Activated CD8-positive, alpha-beta memory T cell treated with anti-CD3 and anti-CD28 coated beads for 4 hours (primary cell): ENCODE measurements at regions not wholly inside any gene's neighbourhood (a gene's known extent, or its start where the extent isn't known, plus 50 kb on each side); places are given as distances from the start of the nearest gene placed in this dataset.

Source experiments
- DNase-seq, 2 donors: peaks; one replicate each; pipeline ENCODE4 v3.0.0-alpha.2; 2020; ENCODE audit warnings: low read depth in 2 of 2

DNA sequence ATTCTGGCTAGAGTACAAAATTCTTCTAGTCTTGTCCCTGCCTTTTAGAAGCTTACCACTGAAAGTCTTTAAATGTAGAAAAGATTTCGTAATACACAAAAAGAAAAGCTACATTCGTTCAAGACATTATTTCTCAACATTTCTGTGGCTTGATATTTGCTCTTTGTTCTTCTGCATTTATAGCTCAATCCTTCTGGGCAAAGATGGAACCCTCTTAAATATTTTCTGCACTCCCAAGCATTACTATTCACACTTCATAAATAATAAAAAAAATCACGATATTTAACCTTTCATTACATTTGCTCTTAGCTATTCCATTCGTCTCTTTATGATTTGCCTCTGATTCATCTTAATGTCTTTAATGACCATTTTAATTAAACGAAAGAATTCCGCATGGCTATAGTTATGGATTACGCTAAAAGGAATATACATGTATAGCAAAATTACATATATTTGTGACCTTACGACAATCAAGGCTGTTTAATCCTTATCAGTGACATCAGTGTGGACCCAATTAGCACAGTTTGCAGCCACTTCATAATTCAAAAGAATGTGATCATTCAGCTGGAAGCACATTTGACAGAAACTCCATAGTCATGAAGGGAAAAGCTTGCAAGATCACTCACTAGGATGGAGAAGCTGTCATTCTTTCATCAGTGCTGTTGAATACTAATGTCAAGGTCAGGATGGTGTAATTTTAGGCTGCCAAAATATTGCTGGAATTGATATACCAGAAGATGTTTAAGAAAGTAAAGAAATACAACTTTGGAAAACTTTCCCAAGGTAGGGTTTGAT is 1075.0 kb upstream of the TENM3 start:
- no peak for DNase-seq

DNA sequence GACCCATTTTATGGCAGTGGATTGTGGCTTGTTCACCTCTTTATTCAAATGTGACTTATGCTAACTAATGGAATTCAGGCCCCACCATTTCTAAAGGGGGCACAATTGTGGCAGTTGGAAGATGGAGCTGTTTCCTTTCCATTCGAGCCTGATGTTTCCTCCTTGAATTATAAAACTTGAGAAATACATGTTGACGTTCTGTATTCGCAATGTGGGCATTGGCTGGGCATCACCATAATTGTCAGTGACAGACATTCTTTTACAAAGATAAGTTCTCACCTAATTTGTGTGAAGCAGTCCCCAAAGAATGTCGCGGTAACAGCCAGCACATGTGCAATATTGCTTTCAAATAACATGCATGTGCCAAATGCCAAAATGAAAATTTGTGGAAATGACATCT is 1070.2 kb upstream of the TENM3 start:
- no peak for DNase-seq

DNA sequence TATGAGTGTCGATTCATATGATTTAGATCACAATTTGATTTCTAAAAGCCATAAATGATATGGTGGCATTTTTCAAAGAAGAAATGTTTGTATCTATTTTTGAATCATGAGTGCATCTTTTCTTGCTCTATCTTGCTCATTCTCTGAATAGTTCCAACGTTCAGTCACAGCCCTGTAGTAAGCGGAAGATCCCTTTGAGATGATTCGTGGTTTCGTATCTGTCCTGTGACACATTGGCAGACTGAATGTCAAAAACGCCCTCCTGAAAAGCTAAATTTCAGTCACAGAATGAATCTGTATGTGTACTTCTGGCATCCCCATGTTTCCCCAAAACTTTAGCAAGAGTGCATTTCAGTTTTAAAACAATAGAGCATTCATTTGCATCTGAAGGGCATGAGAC is 1066.9 kb upstream of the TENM3 start:
- DNase-seq = no peak

DNA sequence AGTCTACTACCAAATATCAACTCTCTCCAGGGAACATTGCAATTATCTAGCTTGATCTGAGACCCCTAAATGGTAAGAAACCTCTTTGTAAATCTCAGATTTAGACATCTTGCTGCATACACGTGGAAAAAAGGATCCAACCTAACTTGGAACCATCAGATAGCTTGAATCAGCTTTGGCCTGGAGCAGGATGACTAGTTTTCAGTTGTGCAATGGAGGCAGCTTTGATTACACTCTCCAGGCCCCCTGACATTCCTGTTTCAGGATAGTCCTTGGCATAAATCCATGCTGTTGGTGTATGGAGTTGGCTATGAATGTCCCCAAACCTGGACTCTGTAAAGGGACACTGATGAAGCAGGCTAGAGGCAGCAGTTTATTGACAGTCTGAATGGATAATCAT is 1061.9 kb upstream of the TENM3 start:
- no peak for DNase-seq

DNA sequence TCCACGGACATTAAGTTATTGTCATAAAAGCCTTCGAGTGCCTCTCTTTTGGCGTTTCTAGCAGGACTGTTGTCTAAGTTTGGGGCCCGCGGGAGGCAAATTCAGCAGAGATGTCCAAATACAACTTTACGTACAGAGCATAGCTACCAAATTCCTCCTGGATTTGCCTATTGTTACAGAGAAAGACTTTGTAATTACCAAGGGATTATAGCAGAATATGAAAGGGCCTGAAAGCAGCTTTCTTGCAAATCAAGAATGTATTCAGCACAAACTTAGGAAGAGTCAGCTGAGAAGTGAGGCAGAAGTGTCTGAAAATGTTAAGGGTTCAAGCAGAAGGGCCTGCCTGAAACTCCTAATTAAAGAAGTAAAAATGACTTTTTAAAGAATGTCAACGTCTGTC is 1053.5 kb upstream of the TENM3 start:
- DNase-seq = no peak

DNA sequence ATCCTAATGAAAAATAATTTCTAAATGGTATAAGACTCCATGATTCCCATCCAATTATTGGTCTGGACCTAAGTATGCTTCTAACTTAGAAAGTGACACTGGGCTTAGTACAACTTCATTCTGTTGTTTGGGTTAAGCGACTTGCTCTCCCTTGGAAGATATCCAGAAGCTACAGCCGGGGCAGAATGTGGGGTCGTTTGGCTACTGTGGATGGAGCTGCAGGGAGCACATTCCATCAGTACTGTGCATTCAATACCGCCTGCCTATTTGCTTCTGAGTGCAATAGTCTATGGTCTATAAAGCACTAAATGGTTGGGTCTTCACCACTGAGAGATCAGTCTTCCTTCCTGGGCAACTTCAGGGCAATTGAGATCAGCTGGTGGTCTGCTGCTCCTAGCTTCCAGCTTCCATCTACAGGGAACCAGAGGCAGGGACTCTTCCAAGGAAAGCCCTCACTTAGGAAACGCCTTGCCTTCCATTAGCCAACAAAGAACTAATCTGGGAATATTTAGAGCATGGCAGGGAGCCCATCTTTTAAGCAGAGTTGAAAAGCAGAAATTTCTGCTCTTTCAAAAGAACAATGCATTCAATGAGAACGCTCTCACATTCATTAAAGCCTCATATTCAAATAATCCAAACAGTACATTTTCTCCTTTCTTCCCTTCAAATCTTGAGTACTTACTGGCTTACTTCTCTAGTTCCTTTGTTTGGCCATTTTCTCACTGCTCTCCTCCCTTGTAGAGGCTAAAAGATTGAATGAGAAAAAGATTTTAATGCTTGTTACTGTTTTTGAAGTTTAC is 1049.9 kb upstream of the TENM3 start:
- no peak for DNase-seq

DNA sequence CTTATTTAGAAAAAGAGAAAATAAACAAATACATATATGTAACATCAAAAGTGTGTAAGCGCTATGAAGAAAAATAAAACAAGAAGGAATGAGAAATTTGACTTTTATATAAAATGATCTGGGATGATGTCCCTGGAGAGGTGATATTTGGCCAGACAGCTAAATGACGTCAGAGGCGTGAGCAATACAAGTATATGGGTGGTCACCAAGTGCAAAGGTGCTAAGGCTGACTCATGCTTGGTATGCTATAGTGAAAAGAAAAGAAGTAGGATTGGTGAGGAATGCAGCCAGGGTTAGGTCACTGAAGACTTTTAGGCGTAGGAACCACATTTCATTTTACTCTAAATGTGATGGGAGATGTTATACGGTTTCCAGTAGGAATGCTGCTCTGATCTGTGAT is 1049.1 kb upstream of the TENM3 start:
- no peak for DNase-seq

DNA sequence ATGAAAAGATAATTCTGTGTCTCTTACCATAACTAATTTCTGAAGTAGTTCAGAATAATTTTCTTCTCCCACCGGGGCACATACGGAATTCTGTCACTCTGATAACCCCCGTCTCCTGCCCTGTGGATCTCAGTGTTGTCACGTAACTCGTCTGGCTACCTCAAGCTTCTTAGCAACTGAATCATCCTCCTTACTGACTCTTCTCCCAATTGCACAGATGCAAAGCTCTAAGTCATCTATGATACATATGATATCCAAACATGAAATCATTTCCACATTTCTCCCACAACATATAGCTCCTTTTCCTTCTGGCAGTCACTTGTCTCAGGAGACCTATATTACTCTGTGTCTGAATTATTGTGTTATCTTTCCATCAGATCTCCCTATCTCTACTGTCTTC is 1043.1 kb upstream of the TENM3 start:
- no peak for DNase-seq

DNA sequence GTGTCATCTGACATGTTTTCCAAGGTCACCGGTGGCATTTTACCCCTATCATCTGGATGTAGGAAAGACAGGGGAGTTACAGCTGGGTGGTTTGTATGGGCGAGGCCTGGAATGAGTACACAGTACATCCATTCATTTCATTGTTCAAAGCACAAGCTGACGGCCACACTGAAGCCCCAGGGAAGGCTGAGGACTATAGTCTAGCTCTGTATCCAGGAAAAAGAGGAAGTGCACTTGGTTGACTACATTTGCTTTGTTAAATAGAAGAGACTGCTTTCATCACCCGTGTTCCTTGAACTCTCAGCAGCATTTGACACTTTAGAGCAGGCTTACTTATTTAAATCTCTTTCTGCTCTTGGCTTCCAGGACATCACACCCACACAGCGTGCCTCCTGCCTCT is 1041.0 kb upstream of the TENM3 start:
- DNase-seq = no peak

DNA sequence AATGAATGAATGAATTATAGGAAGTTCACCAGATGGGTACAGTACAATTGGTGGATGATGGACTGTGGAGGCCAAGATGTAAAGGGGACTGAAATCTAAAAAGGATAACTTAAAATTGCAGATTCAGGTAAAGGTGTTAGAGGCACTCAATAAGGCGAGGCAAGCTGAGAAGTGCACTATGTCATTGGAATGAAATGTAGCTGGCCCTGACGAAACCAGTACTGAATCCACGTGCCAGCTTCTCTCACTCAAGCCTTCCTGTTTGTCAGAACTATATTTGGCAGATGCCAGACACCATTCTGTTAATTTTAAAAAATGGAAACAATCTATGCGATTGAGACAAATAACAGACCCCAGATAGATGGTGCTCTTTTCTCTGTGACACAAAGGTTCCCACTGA is 1039.1 kb upstream of the TENM3 start:
- DNase-seq = no peak

DNA sequence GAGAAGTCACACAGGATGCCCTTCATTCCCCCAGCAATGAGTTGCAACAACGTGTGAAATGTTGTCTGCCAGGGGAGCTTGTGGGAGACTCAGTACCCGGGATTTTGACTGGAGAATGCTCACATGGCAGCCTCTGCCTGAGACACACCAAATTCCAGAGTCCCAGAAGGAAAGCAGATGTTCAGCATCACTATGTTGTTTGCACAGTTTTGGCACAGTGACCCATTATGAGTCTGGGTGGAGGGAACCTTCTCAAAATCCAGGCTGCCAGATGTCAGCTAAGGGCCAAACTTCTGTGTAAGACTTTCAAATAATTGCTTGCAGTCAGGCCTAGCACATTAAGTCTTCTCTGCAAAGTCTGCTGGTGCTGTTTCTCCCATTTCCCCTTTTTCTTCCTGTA is 1029.7 kb upstream of the TENM3 start:
- no peak for DNase-seq

DNA sequence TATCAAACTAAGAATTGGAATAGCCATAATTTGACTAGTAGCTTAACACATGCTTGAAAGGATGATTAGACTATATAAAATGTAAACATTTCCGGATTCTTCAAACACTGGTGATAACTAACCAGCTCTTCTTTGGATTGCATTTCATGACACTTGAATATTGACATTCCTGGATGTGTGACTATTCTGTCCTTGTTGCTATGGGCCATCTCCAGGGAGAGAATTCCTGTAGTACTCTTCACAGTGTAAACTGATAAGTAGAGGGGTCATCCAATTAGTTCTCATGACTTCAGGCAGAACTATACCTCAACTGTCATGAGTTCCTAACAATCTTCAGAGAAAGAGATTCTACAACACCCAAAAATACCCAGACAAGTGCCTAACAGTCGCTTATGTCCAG is 1026.7 kb upstream of the TENM3 start:
- no peak for DNase-seq

DNA sequence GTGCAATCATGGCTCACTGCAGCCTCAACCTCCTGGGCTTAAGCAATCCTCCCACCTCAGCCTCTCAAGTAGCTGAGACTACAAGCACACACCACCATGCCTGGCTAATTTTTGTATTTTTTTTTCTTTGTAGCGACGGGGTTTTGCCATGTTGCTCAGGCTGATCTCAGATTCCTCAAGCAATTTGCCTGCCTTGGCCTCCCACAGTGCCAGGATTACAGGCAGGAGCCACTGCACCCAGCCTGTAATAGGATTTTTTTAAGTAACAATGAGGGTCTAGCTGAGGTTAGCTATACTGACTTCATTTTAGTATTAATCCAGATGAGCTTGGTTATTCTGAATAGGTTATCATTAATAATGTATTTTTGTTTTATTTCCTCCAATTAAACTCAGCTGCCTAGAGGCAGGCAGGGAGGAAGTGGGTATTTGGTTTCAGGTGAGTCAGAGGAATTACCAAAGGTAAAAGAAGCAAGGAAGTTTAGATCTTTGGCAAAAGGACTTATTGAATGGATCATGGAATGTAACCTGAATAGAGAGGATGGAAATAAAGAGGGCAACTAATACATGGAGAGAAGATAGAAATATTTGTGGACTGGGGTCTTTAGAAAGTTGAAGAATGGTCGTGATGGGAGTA is 1023.3 kb upstream of the TENM3 start:
- no peak for DNase-seq

DNA sequence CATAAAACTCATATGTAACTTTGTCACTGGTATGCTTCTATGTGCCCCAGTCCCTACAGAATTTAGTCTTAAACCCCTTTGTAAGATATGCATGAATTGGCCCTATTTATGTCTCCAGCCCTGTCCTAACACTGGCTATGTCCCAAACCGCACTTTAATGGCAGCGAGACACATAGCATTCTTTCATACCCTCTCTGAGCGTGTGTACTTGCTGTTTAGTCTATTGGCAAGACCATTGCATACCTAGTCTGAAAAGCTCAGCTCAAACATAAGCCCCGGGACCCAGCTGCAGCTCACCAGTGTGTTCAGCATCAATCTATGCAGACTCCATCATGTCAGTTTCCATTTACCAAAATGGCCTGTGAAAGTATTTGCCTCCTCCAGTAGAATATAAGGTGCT is 1018.4 kb upstream of the TENM3 start:
- DNase-seq = no peak

DNA sequence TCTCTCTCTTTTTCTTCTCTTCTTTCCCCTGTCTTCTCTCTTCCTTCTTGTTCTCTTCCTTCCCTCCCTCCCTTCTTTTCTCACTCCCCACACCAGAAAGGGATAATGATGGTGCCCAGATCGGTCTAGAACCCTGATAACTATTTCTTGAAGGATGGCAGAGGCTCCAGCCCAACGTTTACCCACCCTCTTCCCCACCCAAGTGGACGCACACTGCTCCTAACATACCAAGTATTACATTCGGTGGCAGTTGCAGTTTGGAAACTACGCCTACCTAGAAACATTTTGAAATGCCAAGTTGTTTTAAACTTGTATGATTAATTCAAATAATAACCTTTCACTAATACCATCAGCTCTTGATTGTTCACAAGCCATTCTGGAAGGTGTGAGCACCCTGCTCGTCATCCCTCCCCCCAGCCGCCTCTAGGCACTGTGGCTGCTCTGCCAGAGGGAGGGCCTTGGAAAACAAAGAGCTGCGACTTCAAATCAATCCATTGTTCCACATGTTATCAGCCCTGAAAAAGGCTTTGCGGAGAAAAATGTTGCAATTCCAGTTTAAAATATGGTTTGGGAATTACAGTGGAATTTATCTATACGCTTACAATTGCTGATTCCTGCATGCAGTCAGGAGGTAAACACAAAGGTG is 1017.5 kb upstream of the TENM3 start:
- no peak for DNase-seq

DNA sequence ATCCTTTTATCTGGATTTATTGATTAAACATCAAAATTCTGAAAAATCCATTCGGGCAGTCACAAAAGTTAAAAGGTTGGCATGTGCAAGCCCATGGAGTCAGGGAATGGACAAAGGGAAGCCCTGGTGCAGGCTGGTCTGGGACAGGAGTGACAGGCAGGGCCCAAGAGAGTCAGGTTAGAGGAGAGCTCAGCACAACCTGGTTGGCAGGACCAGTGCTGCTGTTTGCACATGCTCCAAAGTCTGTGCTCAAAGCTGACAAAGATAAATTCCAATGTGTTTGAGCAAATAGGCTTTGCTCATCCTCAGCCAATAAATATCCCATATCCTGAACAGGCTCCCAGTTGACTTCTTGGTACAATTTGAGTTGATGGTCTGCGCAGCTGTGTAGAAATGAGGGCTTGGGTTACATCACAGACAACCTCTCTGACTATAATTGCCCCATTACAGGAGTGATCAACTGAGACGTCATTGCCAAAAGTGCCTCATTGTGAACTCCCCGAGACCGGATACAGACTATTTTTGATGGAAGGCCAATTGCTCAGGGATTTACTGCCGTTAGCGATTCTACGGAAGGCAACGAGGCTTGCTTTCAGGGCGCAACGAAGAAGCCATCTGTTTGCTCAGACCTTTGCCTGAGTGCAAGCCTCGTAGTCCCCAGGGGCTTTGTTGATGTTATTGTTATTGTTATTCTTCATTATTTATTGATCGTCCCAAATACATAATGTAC is 1008.1 kb upstream of the TENM3 start:
- DNase-seq = no peak

DNA sequence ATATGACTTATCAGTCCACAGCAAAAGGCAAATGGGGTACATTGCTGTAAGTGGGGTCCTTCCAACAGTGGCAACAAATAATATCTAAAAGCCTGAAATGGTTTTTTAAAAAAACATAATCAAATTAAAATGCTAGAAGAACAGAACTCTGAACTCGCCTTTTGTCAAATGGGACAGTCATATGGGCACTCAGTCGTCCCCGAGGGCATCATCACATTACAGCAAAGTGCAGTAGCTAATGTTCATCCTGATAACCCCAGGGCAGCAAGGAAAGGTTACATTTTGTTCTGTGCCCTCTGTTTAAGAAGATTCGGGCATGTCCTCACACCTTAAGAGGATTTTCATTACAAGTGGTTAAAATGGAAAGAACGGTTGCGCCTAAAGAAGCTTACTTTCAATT is 997.9 kb upstream of the TENM3 start:
- DNase-seq = no peak

DNA sequence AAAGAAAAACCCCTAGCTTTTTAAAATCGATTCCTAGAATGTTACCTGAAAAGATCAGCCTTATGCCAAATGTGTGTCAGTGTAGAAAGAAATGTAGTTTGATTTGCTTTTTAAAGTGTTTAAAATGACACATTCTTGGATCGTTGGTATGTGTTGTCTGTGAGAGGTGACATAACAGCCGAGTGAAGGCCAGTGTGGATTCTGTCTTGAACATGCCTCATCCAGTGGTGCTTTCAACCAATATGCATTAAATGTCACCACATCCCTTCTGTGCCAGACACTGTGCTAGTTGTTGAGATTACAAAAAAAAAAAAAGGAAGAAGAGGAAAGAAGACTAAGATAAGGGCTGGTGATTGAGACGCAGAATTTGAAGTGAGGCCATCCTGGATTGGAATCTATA is 994.2 kb upstream of the TENM3 start:
- no peak for DNase-seq

DNA sequence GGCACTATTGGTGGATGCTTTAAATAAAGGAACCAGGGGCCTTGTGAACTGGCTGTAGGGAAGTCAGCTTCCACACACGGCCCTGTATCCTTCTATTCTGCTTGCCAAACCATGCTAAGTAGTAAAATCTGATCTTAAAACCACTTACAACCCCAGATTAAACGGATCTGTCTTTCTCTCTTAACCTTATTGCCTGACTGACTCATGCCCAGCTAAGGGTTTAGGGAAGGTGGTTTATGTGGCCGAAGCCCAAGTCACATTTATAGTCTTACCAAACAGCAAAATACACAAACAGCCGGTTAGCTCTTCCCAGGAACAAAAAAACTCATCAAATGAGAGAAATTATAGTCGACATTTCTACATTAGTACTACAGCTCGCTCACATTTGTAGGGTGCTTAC is 988.4 kb upstream of the TENM3 start:
- no peak for DNase-seq

DNA sequence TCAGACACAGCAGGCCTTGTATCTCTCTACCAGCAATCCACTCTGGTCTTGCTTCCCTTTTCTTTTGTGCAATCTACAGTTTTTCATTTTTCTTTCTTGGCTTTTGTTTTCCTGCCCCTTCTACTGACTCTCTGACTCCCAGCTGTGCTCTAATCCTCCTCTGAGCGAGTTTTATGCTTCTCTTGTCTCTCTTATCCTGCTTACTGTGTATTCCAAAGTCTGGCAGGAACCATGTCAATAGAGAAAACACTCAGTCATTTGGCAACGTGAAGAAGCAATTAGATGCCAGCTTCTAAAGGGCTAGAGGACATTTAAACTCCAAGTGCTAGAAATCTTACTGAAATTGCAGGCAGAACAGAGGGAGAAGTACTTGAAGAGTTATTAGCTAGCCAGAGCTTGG is 984.6 kb upstream of the TENM3 start:
- no peak for DNase-seq

DNA sequence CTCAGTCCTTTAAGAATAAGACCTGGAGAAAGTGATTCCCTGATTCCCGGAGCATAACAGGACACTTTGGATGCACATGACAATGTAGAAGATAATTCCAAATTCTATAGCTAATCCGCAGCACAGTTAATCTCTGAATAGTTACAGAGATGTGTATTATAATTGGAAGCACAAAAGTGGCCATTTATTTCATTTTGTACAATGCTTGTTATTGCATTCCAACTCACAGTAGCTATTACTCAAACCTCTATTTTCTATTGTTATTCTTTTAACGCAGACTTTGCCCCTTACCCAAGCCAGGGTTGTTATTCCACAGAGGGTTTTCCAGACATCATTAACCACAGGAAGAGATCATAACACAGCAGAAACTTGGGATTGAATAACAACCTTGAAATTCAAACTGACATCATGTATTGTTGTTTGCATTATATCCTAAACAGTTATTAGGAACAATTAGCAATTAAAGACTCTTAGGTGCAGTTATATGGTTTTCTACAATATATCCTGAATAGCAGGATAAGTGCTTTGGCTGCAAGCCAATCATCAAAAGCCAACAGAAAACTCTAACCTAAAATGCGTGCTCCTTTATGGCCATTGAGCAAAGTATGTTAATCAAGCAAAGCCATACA is 984.0 kb upstream of the TENM3 start:
- no peak for DNase-seq
